Spleen (tissue), 7 donors: ENCODE measurements at regions not wholly inside any gene's neighbourhood (a gene's known extent, or its start where the extent isn't known, plus 50 kb on each side); places are given as distances from the start of the nearest gene placed in this dataset.

Experiments used
- CTCF ChIP-seq, 11 experiments: fragments of 200-600 bp in 7 of 11; fragments of 450-650 bp in 4 of 11; sonication (generic) in 4 of 11; IDR thresholded peaks in 8 of 11; conservative IDR thresholded peaks in 3 of 11; 1 replicate in 7 of 11; 2 replicates in 4 of 11; pipeline versions ENCODE4 v1.4.0 to v1.8.0; 2016 to 2021; ENCODE audit warnings: antibody characterized with exemption in 11 of 11, inconsistent platforms in 4 of 11, mild to moderate bottlenecking in 1 of 11
- POLR2AphosphoS5 ChIP-seq, 3 donors: sonication (generic); formaldehyde crosslinking; IDR thresholded peaks; one replicate each; pipeline ENCODE4 v1.5.1; 2017; ENCODE audit warnings: antibody characterized with exemption in 3 of 3
- donor health status: DM: no; HTN: no; CAD: no; lungs with moderate emphysema.
- donor health status: DM: no; HTN: no; CAD: no.
- donor health status: DM: no; HTN: no; CAD: no.

GRCh38 chr17:71937914-71938313, 182.9 kb upstream of the SOX9 start:
- TF ChIP-seq CTCF (IDR thresholded peaks at IDR 0.05 in 8 of 11, conservative IDR thresholded peaks at IDR 0.05 in 3 of 11) (no peak), POLR2AphosphoS5 (IDR thresholded peaks at IDR 0.05) (no peak)
